Esophagus muscularis mucosa (tissue), 4 donors: ENCODE measurements at regions not wholly inside any gene's neighbourhood (a gene's known extent, or its start where the extent isn't known, plus 50 kb on each side); places are given as distances from the start of the nearest gene placed in this dataset.

Experiments used
- EP300 ChIP-seq: sonication (generic); formaldehyde crosslinking; IDR thresholded peaks from one replicate; pipeline ENCODE4 v1.6.1; 2017; ENCODE audit warnings: antibody characterized with exemption
- POLR2A ChIP-seq: fragments of 450-650 bp; IDR thresholded peaks from one replicate; pipeline ENCODE4 v1.6.1; 2017; ENCODE audit warnings: antibody characterized with exemption, moderate library complexity, mild to moderate bottlenecking, low read depth
- POLR2AphosphoS5 ChIP-seq, 2 donors: sonication (generic); formaldehyde crosslinking; IDR thresholded peaks; one replicate each; pipeline ENCODE4 v1.6.1; 2017; ENCODE audit warnings: antibody characterized with exemption in 2 of 2
- TF ChIP-seq, protein P1 (sequence below), 3 experiments: fragments of 200-600 bp in 2 of 3; fragments of 450-650 bp in 1 of 3; sonication (generic) in 2 of 3; IDR thresholded peaks; one replicate each; pipeline ENCODE4 v1.5.1; 2017 to 2019; ENCODE audit warnings: antibody characterized with exemption in 3 of 3, mild to moderate bottlenecking in 2 of 3, moderate library complexity in 1 of 3

DNA sequence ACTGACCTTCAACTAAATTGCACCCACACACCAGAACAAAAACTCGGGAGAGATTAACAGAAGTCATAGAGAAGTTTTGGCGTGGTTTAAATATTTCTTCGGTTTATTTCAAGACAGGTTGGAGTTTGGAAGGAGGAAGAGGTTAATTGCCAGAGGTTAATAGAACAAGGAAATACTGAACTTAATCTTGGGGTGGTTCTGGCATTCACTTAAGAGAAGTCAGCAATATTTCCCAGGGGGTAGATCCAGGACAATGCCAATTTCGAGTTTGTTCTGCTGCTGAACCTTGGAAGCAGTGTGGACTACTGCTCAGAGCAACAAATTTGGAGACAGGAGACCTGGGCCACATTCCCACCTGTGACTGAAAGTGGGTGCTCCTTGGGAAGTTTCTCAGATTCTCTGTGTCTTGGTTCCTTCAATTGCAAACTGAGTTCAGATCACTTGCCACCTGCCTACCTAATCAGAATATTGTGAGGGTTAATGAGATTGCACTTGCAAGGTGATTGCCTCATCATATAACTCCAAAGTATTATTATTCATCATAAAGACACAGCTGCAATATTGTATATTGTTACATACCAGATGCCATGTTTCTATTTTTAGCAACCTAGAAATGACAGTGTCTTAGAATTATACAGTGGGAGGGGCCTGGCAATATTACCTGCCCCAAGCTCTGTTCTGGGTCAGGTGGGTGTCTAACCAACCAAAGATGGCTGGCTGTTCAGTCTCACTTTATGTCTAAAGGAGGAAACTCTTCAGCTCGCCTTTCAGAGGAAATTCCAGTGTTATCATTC is 217.4 kb downstream of the CDCA7 start:
- TF ChIP-seq, protein P1, sequence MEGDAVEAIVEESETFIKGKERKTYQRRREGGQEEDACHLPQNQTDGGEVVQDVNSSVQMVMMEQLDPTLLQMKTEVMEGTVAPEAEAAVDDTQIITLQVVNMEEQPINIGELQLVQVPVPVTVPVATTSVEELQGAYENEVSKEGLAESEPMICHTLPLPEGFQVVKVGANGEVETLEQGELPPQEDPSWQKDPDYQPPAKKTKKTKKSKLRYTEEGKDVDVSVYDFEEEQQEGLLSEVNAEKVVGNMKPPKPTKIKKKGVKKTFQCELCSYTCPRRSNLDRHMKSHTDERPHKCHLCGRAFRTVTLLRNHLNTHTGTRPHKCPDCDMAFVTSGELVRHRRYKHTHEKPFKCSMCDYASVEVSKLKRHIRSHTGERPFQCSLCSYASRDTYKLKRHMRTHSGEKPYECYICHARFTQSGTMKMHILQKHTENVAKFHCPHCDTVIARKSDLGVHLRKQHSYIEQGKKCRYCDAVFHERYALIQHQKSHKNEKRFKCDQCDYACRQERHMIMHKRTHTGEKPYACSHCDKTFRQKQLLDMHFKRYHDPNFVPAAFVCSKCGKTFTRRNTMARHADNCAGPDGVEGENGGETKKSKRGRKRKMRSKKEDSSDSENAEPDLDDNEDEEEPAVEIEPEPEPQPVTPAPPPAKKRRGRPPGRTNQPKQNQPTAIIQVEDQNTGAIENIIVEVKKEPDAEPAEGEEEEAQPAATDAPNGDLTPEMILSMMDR (IDR thresholded peaks at IDR 0.05) = no peak
- TF ChIP-seq POLR2A = no peak
- no peak for TF ChIP-seq POLR2AphosphoS5 (IDR thresholded peaks at IDR 0.05)
- no peak for TF ChIP-seq EP300
